ENCODE measurements at regions not wholly inside any gene's neighbourhood (a gene's known extent, or its start where the extent isn't known, plus 50 kb on each side); places are given as distances from the start of the nearest gene placed in this dataset.

- TF ChIP-seq CTCF (conservative IDR thresholded peaks at IDR 0.05 in 1 of 2, IDR thresholded peaks at IDR 0.05 in 1 of 2; ENCODE audit: low read depth in 1 of 2, low read length in 2 of 2) (no peak), EZH2 (IDR thresholded peaks at IDR 0.05; ENCODE audit: low read length, missing control alignments) (no peak)
Measured at GRCh38 chr2:239661334-239662312, 260.8 kb upstream of the HDAC4 start.
